ENCODE measurements at regions not wholly inside any gene's neighbourhood (a gene's known extent, or its start where the extent isn't known, plus 50 kb on each side); places are given as distances from the start of the nearest gene placed in this dataset.

- Histone ChIP-seq H2AK9ac (replicated peaks; ENCODE audit: low read depth, low read length, poor library complexity) (no peak overlapping the region), H3K9ac (ENCODE audit: low read depth, low read length) (no peak overlapping the region), H3K27me3 (ENCODE audit: control insufficient read depth, insufficient read depth, low read length) (no peaks in the 10 kb centered on the region), H2BK20ac (ENCODE audit: low read depth, low read length) (no peak overlapping the region), H3K18ac (ENCODE audit: low read depth, low read length) (no peak overlapping the region), H4K8ac (ENCODE audit: low read depth in 2 of 2, low read length in 2 of 2) (no peak overlapping the region), H3K56ac (ENCODE audit: extremely low read depth, insufficient read depth, low read length) (no peak overlapping the region), H2BK120ac (ENCODE audit: low read depth, low read length) (no peak overlapping the region), H2AK5ac (ENCODE audit: low read depth, low read length) (no peak overlapping the region), H3K4me3 (ENCODE audit: insufficient read depth, low read depth, low read length) (no peak overlapping the region), H3K79me1 (ENCODE audit: low read depth in 1 of 2, low read length in 2 of 2) (no peaks in the 10 kb centered on the region), H3K14ac (replicated peaks; ENCODE audit: low read depth, low read length) (no peak overlapping the region), H2BK15ac (ENCODE audit: low read depth, low read length) (no peak overlapping the region), H2BK5ac (ENCODE audit: low read depth, low read length, poor library complexity, severe bottlenecking) (no peak overlapping the region), H3K23ac (ENCODE audit: low read depth, low read length) (no peak overlapping the region), H4K5ac (ENCODE audit: low read depth, low read length) (no peak overlapping the region), H3K4me2 (ENCODE audit: low read depth, low read length) (no peak overlapping the region), H3K4me1 (ENCODE audit: control insufficient read depth, insufficient read depth, low read length) (no peaks in the 10 kb centered on the region), H3K27ac (ENCODE audit: insufficient read depth, low read length) (no peak overlapping the region), H4K20me1 (ENCODE audit: insufficient read depth, low read length) (no peaks in the 10 kb centered on the region), H3K9me3 (ENCODE audit: control insufficient read depth, insufficient read depth, low read length) (no peaks in the 10 kb centered on the region), H3K9me1 (ENCODE audit: insufficient read depth, low read length) (no peaks in the 10 kb centered on the region), H3K4ac (ENCODE audit: low read depth, low read length) (no peak overlapping the region), H3K36me3 (ENCODE audit: control insufficient read depth, insufficient read depth, low read length) (no peaks in the 10 kb centered on the region), H4K91ac (ENCODE audit: insufficient read depth, low read depth, low read length) (no peak overlapping the region), H2AFZ (replicated peaks; ENCODE audit: low read length, poor library complexity) (no peak overlapping the region)
- BruUV-seq (replicated peaks), result no TSS peak
- DNase-seq, result no peak
- no peak for ATAC-seq (ENCODE audit: low read depth)
- in situ Hi-C loops (cut with MboI; ENCODE audit: low sequenced_read_pairs), result no loop called here
- dilution Hi-C loops (cut with HindIII; ENCODE audit: low sequenced_read_pairs, unreplicated experiment), result no loop called here
- TF ChIP-seq, protein P1, sequence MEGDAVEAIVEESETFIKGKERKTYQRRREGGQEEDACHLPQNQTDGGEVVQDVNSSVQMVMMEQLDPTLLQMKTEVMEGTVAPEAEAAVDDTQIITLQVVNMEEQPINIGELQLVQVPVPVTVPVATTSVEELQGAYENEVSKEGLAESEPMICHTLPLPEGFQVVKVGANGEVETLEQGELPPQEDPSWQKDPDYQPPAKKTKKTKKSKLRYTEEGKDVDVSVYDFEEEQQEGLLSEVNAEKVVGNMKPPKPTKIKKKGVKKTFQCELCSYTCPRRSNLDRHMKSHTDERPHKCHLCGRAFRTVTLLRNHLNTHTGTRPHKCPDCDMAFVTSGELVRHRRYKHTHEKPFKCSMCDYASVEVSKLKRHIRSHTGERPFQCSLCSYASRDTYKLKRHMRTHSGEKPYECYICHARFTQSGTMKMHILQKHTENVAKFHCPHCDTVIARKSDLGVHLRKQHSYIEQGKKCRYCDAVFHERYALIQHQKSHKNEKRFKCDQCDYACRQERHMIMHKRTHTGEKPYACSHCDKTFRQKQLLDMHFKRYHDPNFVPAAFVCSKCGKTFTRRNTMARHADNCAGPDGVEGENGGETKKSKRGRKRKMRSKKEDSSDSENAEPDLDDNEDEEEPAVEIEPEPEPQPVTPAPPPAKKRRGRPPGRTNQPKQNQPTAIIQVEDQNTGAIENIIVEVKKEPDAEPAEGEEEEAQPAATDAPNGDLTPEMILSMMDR (conservative IDR thresholded peaks at IDR 0.05; ENCODE audit: low read depth, low read length), result no peak
- TF ChIP-seq NFE2L2 (IDR thresholded peaks at IDR 0.05; ENCODE audit: low read depth, low read length) (no peak), CEBPB (IDR thresholded peaks at IDR 0.05; ENCODE audit: low read depth, low read length) (no peak), CHD1 (IDR thresholded peaks at IDR 0.05; ENCODE audit: low read depth, low read length) (no peak), RAD21 (IDR thresholded peaks at IDR 0.05; ENCODE audit: low read length) (no peak), ELK1 (IDR thresholded peaks at IDR 0.05; ENCODE audit: borderline replicate concordance, low read depth, low read length) (no peak), POLR2A (IDR thresholded peaks at IDR 0.05; ENCODE audit: low read depth, low read length) (no peak), BHLHE40 (IDR thresholded peaks at IDR 0.05; ENCODE audit: low read depth, low read length) (no peak), SMC3 (IDR thresholded peaks at IDR 0.05; ENCODE audit: low read depth, low read length) (no peak), RFX5 (IDR thresholded peaks at IDR 0.05; ENCODE audit: low read depth, low read length) (no peak), MAZ (IDR thresholded peaks at IDR 0.05; ENCODE audit: borderline replicate concordance, low read depth, low read length) (no peak), RCOR1 (IDR thresholded peaks at IDR 0.05; ENCODE audit: insufficient replicate concordance, low read length) (no peak), FOS (IDR thresholded peaks at IDR 0.05; ENCODE audit: low read depth, low read length) (no peak), MXI1 (IDR thresholded peaks at IDR 0.05; ENCODE audit: borderline replicate concordance, low read depth, low read length) (no peak), MAFK (IDR thresholded peaks at IDR 0.05; ENCODE audit: low read depth, low read length) (no peak)
- TF ChIP-seq, protein P2, sequence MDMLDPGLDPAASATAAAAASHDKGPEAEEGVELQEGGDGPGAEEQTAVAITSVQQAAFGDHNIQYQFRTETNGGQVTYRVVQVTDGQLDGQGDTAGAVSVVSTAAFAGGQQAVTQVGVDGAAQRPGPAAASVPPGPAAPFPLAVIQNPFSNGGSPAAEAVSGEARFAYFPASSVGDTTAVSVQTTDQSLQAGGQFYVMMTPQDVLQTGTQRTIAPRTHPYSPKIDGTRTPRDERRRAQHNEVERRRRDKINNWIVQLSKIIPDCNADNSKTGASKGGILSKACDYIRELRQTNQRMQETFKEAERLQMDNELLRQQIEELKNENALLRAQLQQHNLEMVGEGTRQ (IDR thresholded peaks at IDR 0.05; ENCODE audit: low read depth, low read length), result no peak
- intact Hi-C loops (cut with micrococcal nuclease), result no loop called here
- POLR2A ChIA-PET (ENCODE audit: unreplicated experiment), result no interaction called here
- CTCF ChIA-PET, result no interaction called here
These were observed 342.7 kb downstream of the DEPDC1B start for GRCh38 chr5:60357302-60357701.
